ENCODE measurements at regions not wholly inside any gene's neighbourhood (a gene's known extent, or its start where the extent isn't known, plus 50 kb on each side); places are given as distances from the start of the nearest gene placed in this dataset.

GRCh38 chr1:115191691-115192090, 102.4 kb upstream of the TSPAN2 start:
- TF ChIP-seq ESRRG (CRISPR knock-in tag; IDR thresholded peaks at IDR 0.05) (no peak), ZC3H10 (CRISPR knock-in tag; IDR thresholded peaks at IDR 0.05) (no peak), SNAI2 (CRISPR knock-in tag; IDR thresholded peaks at IDR 0.05) (no peak), BACH2 (CRISPR knock-in tag; IDR thresholded peaks at IDR 0.05; ENCODE audit: borderline replicate concordance) (no peak), ZFP3 (CRISPR knock-in tag; IDR thresholded peaks at IDR 0.05) (no peak)
- no peak for ATAC-seq

- TF ChIP-seq ZC3H10 (CRISPR knock-in tag; IDR thresholded peaks at IDR 0.05) = no peak
- no peak for TF ChIP-seq ZNF8 (CRISPR knock-in tag; IDR thresholded peaks at IDR 0.05)
- peak; percentile 48 for ATAC-seq
These were observed 101.4 kb upstream of the TSPAN2 start for GRCh38 chr1:115190540-115191170.

- TF ChIP-seq RARB (CRISPR knock-in tag; IDR thresholded peaks at IDR 0.05) (peak; percentile 76; the same call in 1 of the 2 replicates), POU6F1 (CRISPR knock-in tag; IDR thresholded peaks at IDR 0.05; ENCODE audit: borderline replicate concordance, low read depth) (peak; percentile 11; the same call in 1 of the 2 replicates), TCF4 (CRISPR knock-in tag; IDR thresholded peaks at IDR 0.05; ENCODE audit: borderline replicate concordance) (no peak), OSR1 (CRISPR knock-in tag; IDR thresholded peaks at IDR 0.05) (peak; percentile 39; the same call in 1 of the 2 replicates), PATZ1 (CRISPR knock-in tag; IDR thresholded peaks at IDR 0.05; ENCODE audit: borderline replicate concordance) (peak; percentile 55; the same call in 1 of the 2 replicates), TOX (CRISPR knock-in tag; IDR thresholded peaks at IDR 0.05; ENCODE audit: borderline replicate concordance) (peak; percentile 93), ZC3H10 (CRISPR knock-in tag; IDR thresholded peaks at IDR 0.05) (peak; percentile 82), BACH2 (CRISPR knock-in tag; IDR thresholded peaks at IDR 0.05; ENCODE audit: borderline replicate concordance) (no peak), ISL1 (CRISPR knock-in tag; IDR thresholded peaks at IDR 0.05) (peak; percentile 77)
- ATAC-seq = peak; percentile 93
These were observed 100.7 kb upstream of the TSPAN2 start for GRCh38 chr1:115189814-115190539.

- no peak for ATAC-seq
- TF ChIP-seq POU6F1 (CRISPR knock-in tag; IDR thresholded peaks at IDR 0.05; ENCODE audit: borderline replicate concordance, low read depth) (no peak), TOX (CRISPR knock-in tag; IDR thresholded peaks at IDR 0.05; ENCODE audit: borderline replicate concordance) (no peak), PATZ1 (CRISPR knock-in tag; IDR thresholded peaks at IDR 0.05; ENCODE audit: borderline replicate concordance) (no peak), PPARA (CRISPR knock-in tag; IDR thresholded peaks at IDR 0.05; ENCODE audit: borderline replicate concordance) (no peak), ZFP3 (CRISPR knock-in tag; IDR thresholded peaks at IDR 0.05) (no peak), ARNTL (CRISPR knock-in tag; IDR thresholded peaks at IDR 0.05; ENCODE audit: borderline replicate concordance, low read depth) (no peak), ZC3H10 (CRISPR knock-in tag; IDR thresholded peaks at IDR 0.05) (no peak), CSDC2 (CRISPR knock-in tag; IDR thresholded peaks at IDR 0.05) (no peak), ZNF565 (CRISPR knock-in tag; conservative IDR thresholded peaks at IDR 0.05; ENCODE audit: low read depth) (no peak), TCF4 (CRISPR knock-in tag; IDR thresholded peaks at IDR 0.05; ENCODE audit: borderline replicate concordance) (no peak), BACH2 (CRISPR knock-in tag; IDR thresholded peaks at IDR 0.05; ENCODE audit: borderline replicate concordance) (no peak), RARB (CRISPR knock-in tag; IDR thresholded peaks at IDR 0.05) (no peak), OSR1 (CRISPR knock-in tag; IDR thresholded peaks at IDR 0.05) (no peak), SNAI2 (CRISPR knock-in tag; IDR thresholded peaks at IDR 0.05) (no peak), GLIS3 (CRISPR knock-in tag; IDR thresholded peaks at IDR 0.05) (no peak), ESRRG (CRISPR knock-in tag; IDR thresholded peaks at IDR 0.05) (no peak), ZFP30 (CRISPR knock-in tag; IDR thresholded peaks at IDR 0.05) (no peak), CSRNP3 (CRISPR knock-in tag; IDR thresholded peaks at IDR 0.05) (no peak), TSHZ2 (CRISPR knock-in tag; IDR thresholded peaks at IDR 0.05) (no peak)
These were observed 99.5 kb upstream of the TSPAN2 start for GRCh38 chr1:115188680-115189395.

All from SK-N-SH treated with all-trans-retinoic acid at 6 μM for 48 hours (cell line).